ENCODE measurements at regions not wholly inside any gene's neighbourhood (a gene's known extent, or its start where the extent isn't known, plus 50 kb on each side); places are given as distances from the start of the nearest gene placed in this dataset.

- no peak for TF ChIP-seq FOXA1 (IDR thresholded peaks at IDR 0.05)
- TF ChIP-seq, protein P1, sequence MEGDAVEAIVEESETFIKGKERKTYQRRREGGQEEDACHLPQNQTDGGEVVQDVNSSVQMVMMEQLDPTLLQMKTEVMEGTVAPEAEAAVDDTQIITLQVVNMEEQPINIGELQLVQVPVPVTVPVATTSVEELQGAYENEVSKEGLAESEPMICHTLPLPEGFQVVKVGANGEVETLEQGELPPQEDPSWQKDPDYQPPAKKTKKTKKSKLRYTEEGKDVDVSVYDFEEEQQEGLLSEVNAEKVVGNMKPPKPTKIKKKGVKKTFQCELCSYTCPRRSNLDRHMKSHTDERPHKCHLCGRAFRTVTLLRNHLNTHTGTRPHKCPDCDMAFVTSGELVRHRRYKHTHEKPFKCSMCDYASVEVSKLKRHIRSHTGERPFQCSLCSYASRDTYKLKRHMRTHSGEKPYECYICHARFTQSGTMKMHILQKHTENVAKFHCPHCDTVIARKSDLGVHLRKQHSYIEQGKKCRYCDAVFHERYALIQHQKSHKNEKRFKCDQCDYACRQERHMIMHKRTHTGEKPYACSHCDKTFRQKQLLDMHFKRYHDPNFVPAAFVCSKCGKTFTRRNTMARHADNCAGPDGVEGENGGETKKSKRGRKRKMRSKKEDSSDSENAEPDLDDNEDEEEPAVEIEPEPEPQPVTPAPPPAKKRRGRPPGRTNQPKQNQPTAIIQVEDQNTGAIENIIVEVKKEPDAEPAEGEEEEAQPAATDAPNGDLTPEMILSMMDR (IDR thresholded peaks at IDR 0.05; ENCODE audit: low read depth, low read length, missing input control) = no peak
- TF ChIP-seq GABPA (IDR thresholded peaks at IDR 0.05 in 1 of 2, conservative IDR thresholded peaks at IDR 0.05 in 1 of 2) = no peak
- TF ChIP-seq REST (IDR thresholded peaks at IDR 0.05) = no peak
- TF ChIP-seq HNF4G (IDR thresholded peaks at IDR 0.05) = no peak
Measured at GRCh38 chr6:71529769-71530168, 241.2 kb downstream of the OGFRL1 start.

Data from liver (tissue), 3 donors.